ENCODE measurements at regions not wholly inside any gene's neighbourhood (a gene's known extent, or its start where the extent isn't known, plus 50 kb on each side); places are given as distances from the start of the nearest gene placed in this dataset.
"Not testable (repeated sequence)": the region's sequence is repeated elsewhere in the genome, so short reads cannot be mapped to it uniquely, and the experiment has no call there.

- no peak for DNase-seq (ENCODE audit: low read depth)
- no peak overlapping the region for H3K4me3 ChIP-seq (ENCODE audit: low read depth, low read length)
- no peaks in the 10 kb centered on the region for H3K36me3 ChIP-seq (ENCODE audit: control insufficient read depth, insufficient read depth, low read length)
- TF ChIP-seq, protein P1, sequence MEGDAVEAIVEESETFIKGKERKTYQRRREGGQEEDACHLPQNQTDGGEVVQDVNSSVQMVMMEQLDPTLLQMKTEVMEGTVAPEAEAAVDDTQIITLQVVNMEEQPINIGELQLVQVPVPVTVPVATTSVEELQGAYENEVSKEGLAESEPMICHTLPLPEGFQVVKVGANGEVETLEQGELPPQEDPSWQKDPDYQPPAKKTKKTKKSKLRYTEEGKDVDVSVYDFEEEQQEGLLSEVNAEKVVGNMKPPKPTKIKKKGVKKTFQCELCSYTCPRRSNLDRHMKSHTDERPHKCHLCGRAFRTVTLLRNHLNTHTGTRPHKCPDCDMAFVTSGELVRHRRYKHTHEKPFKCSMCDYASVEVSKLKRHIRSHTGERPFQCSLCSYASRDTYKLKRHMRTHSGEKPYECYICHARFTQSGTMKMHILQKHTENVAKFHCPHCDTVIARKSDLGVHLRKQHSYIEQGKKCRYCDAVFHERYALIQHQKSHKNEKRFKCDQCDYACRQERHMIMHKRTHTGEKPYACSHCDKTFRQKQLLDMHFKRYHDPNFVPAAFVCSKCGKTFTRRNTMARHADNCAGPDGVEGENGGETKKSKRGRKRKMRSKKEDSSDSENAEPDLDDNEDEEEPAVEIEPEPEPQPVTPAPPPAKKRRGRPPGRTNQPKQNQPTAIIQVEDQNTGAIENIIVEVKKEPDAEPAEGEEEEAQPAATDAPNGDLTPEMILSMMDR (IDR thresholded peaks at IDR 0.05; ENCODE audit: insufficient read depth, low read length, poor library complexity, severe bottlenecking), result no peak
- no peaks in the 10 kb centered on the region for H3K27me3 ChIP-seq (ENCODE audit: control insufficient read depth, insufficient read depth, low read length)
Measured at GRCh38 chr6:15153191-15153590, 92.7 kb upstream of the JARID2 start.

- TF ChIP-seq, protein P1 (IDR thresholded peaks at IDR 0.05; ENCODE audit: insufficient read depth, low read length, poor library complexity, severe bottlenecking), result no peak
Measured at GRCh38 chr6:15157479-15157878, 88.4 kb upstream of the JARID2 start.

DNA sequence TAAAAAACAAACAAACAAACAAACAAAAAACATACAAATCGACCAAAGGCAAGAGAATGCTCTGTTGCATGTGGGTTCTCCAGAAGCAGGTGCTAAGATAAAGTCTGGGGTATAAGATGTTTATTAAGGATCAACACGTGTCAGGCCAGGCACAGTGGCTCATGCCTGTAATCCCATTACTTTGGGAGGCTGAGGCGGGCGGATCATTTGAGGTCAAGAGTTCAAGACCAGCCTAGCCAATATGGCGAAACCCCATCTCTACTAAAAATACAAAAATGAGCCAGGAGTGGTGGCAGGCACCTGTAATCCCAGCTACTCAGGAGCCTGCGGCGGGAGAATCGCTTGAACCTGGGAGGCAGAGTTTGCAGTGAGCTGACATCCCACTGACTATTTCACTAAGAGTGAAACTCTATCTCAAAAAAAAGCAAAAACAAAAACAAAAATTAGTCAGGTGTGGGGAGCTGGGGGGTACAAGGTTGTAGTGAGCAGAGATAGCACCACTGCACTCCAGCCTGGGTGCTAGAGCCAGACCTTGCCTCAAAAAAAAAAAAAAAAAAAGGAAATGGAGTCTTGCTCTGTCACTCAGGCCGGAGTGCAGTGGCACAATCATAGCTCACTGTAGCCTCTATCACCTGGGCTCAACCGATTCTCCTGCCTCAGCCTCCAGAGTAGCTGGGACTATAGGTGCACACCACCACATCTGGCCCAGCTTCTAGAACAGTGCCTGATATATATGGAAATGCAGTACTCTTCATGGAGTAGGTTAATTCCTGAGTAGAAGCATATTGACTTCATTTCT is 86.8 kb upstream of the JARID2 start:
- no peaks in the 10 kb centered on the region for H3K36me3 ChIP-seq (ENCODE audit: control insufficient read depth, insufficient read depth, low read length)

More at GRCh38 chr6:15157479-15157878, 88.4 kb upstream of the JARID2 start:
- no peak for DNase-seq (ENCODE audit: low read depth)
- Histone ChIP-seq H3K4me3 (ENCODE audit: low read depth, low read length) (no peak overlapping the region), H3K36me3 (ENCODE audit: control insufficient read depth, insufficient read depth, low read length) (no peaks in the 10 kb centered on the region), H3K27me3 (ENCODE audit: control insufficient read depth, insufficient read depth, low read length) (no peaks in the 10 kb centered on the region)

DNA sequence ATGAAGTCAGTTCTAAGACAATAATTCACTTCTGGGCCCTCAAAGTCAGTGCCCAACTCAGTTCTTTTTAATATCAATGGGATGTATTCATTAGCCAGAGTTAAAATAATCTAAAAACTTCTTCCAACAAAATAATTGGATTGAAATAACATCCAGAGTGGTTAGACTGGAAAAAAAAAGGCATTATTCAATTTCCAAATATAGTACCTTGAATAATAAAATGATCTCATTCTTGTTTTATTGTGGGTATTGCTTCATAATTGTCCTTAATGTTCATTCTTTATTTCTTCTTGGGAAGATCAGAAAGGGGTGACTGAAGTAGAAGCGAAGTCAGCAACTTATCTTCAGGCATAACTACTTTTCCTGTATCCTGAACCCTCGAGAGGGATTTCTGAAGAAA is 85.1 kb upstream of the JARID2 start:
- DNase-seq (ENCODE audit: low read depth), result no peak
- TF ChIP-seq, protein P1 (IDR thresholded peaks at IDR 0.05; ENCODE audit: insufficient read depth, low read length, poor library complexity, severe bottlenecking), result no peak
- no peaks in the 10 kb centered on the region for H3K27me3 ChIP-seq (ENCODE audit: control insufficient read depth, insufficient read depth, low read length)
- H3K4me3 ChIP-seq (ENCODE audit: low read depth, low read length), result no peak overlapping the region
- no peaks in the 10 kb centered on the region for H3K36me3 ChIP-seq (ENCODE audit: control insufficient read depth, insufficient read depth, low read length)

More for the DNA sequence above, 86.8 kb upstream of the JARID2 start:
- DNase-seq (ENCODE audit: low read depth), result no peak
- H3K4me3 ChIP-seq (ENCODE audit: low read depth, low read length), result no peak overlapping the region
- TF ChIP-seq, protein P1 (IDR thresholded peaks at IDR 0.05; ENCODE audit: insufficient read depth, low read length, poor library complexity, severe bottlenecking), result no peak
- H3K27me3 ChIP-seq (ENCODE audit: control insufficient read depth, insufficient read depth, low read length), result no peaks in the 10 kb centered on the region

GRCh38 chr6:15164855-15165254 is 81.0 kb upstream of the JARID2 start:
- not testable (repeated sequence) for H3K36me3 ChIP-seq (ENCODE audit: control insufficient read depth, insufficient read depth, low read length); H3K27me3 ChIP-seq (ENCODE audit: control insufficient read depth, insufficient read depth, low read length); DNase-seq (ENCODE audit: low read depth); H3K4me3 ChIP-seq (ENCODE audit: low read depth, low read length)

DNA sequence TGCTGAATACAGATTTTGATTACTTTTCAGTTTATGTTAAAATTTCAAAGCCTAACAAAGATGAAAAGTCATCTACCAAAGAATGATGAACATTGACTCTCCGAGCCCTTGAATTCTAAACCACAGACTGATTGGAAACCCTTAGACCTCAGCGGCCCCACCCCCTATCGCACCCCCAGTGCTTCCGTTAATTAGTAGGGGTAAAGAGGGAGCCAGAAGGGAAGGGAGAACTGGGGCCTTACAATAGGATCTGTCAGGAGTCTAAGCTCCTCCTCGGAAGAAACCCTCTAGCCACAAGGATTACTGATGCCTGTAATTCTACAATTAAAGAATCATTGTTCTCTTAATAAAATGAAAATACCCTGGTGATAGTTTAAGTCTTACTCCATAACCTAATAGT is 79.7 kb upstream of the JARID2 start:
- DNase-seq (ENCODE audit: low read depth), result no peak
- no peaks in the 10 kb centered on the region for H3K36me3 ChIP-seq (ENCODE audit: control insufficient read depth, insufficient read depth, low read length)
- no peak overlapping the region for H3K4me3 ChIP-seq (ENCODE audit: low read depth, low read length)
- TF ChIP-seq, protein P1 (IDR thresholded peaks at IDR 0.05; ENCODE audit: insufficient read depth, low read length, poor library complexity, severe bottlenecking), result no peak
- H3K27me3 ChIP-seq (ENCODE audit: control insufficient read depth, insufficient read depth, low read length), result no peaks in the 10 kb centered on the region
